GM19328 (cell line): ENCODE measurements at regions not wholly inside any gene's neighbourhood (a gene's known extent, or its start where the extent isn't known, plus 50 kb on each side); places are given as distances from the start of the nearest gene placed in this dataset.

Experiments used
- ATAC-seq: cut with Tn5 transposase; IDR thresholded peaks from one replicate; pipeline ENCODE4 v1.9.1; 2021; ENCODE audit warnings: mild to moderate bottlenecking, moderate library complexity; ENCODE audit not compliant: unreplicated experiment

DNA sequence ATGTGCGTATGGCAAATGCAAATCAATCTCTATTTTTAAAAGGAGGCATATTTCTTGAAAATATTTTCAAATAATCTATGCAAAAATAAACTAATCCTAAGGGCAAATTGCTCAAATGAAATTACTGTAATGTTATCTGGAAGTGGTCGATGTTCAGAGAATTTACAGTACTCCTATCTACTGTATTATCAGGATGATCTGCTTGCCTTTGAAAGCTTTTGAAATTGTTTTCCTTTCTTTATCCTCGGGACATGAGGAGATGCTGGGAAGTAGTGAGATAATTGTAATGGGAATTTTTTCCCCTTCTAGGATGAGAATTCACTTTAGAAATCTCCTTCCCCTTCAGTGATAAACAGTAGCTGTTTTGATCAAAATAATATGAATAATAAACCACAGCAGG is 577.2 kb upstream of the MIR17HG start:
- ATAC-seq, result no peak

DNA sequence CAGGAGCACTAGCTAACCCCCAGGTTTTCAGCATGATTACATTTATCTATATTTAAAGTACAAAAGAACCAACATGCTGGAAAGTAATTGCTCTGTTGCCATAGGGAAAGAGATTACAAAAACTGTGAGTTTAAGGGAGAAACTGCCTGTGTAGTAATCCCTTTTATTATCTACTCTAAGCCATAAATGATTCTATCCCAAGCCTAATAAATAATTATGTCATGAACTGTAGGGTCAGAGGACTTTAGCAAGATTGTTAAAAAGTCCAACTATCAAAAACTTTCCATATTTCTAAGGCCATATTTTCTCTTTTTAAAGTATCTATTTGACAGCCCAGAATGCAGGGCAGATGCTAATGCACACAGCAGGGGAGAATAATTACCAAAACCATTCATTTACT is 573.8 kb upstream of the MIR17HG start:
- ATAC-seq, result no peak

DNA sequence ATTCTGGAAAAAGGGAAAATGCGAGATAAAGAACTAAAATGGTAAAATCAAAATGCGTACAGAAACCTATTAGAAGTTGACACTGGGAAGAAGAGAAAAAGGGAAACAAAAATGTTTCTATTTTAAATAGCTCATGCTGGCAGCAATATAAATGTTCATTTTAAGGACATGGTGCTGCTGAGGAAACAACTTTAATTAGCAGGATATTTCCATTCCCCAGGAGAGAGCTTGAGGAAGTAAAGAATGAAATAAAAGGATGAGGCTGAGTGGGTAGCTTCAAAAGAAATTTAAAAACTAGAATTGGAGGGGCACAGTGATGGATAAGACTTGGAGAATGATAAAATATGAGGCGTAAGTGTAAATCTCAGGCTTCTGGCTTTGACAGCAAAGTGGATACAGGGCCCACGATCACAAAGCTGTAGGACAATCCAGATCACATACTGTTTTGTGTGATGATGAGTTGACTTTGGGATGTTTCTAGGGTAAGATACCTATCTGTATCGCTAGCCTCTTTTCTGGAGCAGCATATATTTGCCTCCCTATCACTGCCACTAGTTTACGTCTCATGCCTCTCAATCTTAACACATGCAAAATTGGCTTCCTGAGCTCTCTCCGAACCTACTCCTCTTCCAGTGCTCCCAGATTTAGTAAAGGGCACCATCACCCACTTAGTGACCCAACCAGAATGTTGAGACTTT is 571.3 kb upstream of the MIR17HG start:
- ATAC-seq, result no peak

DNA sequence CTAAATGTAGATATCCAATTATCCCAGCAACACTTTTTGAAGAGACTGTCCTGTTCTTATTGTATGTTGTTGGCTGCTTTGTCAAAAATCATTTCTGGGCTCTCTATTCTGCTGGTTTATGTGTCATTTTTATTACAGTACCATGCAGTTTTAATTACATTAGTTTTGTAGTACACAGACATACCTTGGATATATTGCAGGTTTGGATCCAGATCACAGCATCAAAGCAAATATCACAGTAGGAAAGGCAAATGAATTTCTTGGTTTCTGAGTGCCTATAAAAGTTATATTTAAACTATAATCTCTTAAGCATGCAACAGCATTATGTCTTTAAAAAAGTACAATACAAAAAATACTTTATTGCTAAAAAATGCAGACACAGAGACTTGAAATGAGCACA is 564.2 kb upstream of the MIR17HG start:
- no peak for ATAC-seq

DNA sequence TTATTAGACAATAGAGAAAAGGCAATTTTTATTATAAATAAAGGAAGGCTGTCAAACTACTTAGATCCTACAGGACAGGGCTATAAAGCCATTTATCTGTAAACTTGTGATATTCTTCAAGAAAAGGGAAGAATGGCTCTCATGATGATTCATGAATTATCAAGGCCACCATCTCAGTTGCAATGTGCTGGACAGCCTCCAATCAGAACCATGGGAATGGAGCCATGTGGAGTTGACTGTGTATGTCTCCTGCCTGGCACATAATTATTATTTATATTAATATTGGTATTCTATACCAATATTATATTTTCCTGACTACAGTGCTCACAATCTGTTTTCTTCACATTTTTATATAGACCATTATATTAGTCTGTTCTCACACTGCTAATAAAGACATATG is 560.5 kb upstream of the MIR17HG start:
- no peak for ATAC-seq

DNA sequence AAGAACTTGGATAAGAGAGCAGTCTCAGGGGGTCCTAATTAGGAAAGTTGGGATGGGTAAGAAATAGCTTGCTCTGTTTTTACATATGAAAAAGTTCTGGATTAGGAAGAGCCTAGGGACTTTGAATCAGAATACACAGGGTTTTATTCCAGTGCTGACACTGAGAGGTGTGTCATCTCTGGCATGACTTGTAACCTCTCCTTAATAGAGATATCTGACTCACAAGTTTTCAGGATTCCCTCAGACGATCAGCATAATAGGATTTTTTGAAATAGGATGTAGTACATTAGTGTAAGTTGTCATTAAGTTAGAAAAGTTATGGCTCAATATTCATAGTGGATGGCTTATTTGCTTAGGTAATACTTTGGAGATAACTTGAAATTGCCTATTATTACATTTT is 555.2 kb upstream of the MIR17HG start:
- no peak for ATAC-seq

DNA sequence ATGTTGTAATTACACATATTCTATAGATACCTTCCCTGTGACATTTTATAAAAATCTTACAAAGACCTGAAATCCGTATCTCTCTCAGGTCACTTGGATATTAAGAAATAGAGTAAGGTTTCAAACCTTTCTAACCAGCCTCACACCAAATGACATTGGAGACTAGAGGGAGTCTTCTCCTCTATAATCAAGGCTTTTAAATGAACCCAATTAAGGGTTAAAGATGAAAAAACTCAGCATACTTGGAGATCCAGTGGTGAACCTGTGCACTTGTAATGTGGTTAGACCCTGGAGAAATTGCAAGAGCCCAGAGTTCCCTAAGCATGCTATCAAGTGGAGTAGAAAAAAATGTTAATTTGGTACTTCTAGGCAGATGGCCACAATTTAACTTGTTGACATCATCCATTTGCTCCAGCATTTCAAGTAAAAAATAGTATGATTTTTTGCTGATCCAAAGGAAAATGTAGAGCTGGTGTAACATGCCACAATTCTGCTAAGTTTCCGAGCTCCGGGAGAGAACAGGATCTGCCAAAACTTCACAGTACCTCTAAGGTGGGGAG is 554.1 kb upstream of the MIR17HG start:
- ATAC-seq, result no peak

DNA sequence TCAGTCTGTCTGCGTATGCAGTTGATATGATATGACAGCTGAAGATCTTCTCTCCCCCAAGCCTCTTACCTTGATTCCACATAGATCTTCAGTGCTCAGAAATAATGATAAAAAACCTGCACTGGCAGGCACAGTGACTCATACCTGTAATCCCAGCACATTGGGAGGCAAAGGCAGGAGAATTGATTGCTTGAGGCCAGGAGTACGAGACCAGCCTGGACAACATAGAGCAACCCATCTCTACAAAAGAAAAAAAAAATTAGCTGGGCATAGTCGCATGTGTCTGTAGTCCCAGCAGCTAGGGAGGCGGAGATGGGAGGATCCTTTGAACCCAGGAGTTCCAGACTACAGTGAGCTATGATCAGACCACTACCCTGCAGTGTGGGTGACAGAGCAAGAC is 551.0 kb upstream of the MIR17HG start:
- no peak for ATAC-seq

DNA sequence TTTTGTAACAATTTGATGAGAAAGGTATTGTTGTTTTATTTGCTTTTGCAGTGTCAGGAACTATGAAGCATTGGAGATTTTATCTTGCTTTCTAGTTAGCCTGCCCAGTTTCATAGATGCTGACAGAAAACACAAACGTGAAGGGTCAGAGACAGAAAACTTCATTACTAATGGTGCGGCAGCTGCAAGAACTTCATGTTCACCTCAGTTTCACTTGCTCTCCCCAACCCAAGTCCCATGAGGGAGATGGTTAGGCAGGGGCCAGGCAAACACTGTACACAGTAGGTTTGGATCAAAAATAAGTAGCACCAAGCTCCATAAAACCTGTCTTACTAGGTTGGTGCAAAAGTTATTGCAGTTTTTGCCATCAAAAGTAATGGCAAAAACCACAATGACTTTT is 550.2 kb upstream of the MIR17HG start:
- ATAC-seq, result no peak

DNA sequence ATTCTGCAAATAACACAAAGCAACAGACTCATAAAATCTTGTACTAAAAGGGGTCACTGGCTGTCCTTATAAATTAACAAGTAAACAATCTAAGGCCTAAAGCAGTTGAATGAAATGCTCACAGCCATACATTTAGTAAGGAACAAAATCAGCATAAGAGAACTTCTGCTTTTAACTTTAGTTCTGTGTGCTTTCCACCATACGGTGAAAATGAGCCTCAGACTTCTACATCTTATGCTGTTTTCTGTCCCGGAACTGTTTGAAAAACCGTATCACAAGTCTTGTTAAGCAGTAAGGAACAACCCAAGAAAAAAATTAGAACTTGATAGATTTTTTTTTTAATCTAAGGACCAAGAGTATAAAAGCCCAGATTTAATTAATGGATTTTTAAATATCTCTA is 549.1 kb upstream of the MIR17HG start:
- ATAC-seq, result no peak

DNA sequence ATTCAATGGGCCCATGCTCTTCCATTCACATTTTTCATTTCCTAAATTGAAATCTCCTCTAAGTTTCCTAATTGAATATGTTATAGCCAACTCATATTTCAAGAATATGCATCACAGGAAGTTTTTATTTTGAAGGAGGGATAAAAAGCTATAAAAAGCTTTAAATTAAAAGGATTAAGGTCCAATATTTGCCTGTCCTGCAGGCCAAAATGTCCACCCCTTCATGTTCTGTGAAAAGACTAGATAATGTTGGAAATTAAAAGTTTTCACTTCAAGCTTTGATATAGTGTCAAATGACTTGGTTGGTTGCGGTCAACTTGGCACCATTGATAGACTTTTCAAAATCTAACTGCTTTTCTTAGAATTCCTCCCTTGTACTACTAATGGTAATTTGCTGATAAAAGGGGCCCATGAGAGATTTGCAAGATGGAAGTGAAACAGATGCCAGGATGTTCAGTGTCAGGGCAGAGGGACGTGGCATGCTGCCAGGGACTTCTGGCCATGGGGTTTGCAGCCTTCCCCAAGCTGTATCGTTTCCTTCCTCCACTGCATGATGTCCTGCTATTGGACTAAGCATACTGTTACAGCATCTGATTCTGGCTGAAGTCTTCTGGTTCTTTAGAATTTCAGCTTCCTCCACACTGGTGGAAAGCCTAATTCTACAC is 547.3 kb upstream of the MIR17HG start:
- no peak for ATAC-seq

DNA sequence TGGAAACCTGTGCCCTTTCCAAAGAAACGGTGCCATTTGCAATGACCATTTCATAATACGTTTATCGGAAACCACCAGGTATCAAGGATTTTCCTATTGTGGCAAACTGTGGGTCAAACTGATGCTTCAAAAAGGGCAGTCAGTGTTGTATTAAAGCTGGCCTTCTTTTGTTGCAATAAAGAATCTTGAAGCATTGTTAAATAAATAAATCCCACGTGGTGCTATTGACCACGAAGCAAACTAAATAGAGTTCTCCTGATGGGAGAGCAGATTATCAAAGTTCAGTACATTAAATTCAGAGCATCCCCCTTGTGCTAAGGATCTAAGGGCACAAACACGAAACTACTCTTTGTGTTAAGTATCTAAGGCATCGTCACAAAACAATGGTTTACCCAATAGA is 545.9 kb upstream of the MIR17HG start:
- no peak for ATAC-seq

DNA sequence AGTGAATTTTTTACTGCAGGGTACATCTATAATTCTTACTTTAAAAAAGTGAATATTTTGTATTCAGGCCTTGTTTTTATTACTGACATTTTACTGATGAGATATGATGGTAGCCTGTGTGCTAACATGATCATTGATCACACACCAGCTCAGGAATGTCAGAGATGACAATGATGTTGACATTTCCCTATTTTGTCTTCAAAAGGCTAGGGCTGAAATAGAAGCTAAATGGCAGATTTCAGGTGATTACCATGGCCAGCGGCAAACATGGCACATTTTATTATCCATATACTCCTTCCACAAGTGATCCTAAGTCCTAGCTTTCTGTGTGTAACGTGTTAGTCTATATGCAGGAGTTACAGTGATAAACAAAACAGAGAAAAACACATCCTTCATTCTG is 544.3 kb upstream of the MIR17HG start:
- ATAC-seq, result no peak

DNA sequence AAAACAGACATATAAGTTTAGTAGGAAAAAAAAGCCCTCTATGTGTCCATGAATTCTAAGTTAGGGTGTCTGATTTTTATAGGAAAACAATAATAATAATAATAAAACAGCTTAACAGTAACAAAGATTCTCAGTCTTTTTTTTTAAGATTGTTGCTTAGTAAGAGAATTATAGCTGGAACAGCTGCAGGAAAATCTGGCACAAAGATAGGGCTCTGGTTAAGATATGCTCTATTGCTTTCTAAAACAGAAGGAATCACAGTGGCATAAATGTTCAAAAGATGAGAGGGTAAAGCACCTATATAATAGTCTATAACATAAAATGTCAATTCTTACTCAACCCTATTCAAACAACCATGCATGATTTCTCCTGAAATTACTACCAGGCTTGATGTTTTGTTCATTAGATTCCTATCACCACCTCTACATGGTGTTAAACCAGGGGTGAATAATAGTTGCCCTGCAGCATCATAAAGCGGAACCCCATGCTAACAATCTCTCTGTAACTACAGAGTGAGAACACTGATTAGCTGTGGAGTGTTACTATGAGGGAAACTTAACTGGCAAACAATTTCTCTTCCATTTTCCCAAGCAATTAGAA is 541.4 kb upstream of the MIR17HG start:
- ATAC-seq, result no peak

DNA sequence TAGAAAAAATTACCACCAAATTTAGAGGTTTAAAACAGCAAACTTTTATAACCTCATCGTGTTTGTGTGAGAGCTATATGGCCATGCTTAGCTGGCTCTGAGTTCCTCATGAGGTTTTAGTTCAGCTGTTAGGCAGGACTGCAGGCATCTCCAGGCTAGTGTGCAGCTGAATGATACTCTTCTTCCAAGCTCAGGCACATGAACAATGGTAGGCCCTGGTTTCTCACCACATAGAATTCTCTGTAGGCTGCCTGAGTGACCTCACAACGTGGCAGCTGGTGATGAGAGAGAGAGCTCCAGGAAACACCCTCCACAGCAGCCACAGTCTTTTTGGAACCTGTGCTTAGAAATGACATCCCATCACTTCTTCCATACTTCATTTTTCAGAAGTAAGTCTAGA is 540.6 kb upstream of the MIR17HG start:
- no peak for ATAC-seq

DNA sequence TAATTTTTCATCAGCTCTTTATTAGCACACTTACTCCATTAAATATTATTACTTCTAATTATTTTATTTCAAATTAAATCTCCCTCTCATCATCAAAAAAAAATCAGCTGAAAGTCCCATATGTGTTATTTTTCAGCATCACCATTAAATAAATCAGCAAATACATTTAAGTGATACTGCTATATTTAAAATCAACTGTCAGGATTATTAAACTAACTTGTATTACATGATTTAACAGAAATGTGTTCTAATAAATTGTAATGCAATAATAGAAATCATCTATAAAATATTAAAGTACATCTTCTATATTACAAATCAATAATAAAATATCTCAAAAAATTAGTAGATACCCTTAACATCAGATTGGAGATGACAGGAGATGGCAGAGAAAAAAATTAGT is 538.6 kb upstream of the MIR17HG start:
- no peak for ATAC-seq

DNA sequence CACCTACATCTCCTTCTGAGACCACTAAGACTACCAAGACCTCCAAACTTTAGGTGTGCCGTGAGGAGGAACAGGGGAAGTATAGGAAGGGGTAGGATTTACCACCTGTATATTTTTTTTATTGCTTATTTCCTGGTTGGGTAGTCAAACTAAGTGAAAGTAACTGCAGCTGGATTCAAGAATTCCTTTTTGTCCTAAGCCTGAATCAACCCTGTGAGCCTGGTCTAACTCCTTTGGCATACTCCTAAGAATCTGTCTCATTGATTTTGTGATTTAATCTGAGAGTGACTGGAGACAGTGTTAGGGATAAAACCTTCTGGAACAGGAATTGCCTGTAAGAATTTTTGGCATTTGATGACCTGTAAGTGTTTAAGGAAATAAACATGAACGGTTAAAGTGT is 523.5 kb upstream of the MIR17HG start:
- no peak for ATAC-seq

DNA sequence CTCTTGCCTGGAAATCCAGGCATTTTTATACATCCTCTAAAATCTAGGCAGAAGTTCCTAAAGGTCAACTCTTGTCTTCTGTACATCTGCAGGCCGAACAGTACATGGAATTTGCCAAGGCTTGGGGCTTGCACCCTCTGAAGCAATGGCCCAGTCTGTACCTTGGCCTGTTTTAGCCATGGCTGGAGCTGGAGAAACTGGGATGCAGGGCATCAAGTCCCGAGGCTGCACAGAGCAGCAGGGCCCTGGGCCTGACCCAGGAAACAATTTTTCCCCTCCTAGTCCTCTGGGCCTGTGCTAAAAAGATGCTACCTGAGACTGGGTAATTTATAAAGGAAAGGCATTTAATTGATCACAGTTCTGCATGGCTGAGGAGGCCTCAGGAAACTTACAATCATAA is 520.8 kb upstream of the MIR17HG start:
- ATAC-seq, result no peak

DNA sequence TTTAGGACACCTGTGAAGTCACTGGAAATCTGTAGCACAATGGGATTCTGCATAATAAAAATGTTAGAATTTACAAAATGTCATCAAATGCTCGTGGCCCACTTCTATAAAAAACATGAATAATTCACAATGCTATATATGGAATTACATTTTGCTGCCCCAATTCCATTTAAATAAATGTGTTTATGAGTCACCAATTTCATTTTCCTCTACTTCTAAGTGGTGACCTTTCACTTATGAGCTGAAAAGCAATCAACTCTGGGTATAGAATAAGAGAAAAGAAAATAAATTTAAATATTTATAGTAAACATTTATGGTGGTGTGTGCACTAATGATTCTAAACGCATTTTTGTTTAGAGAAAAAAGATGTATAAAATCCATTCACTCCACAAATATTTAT is 516.7 kb upstream of the MIR17HG start:
- no peak for ATAC-seq

DNA sequence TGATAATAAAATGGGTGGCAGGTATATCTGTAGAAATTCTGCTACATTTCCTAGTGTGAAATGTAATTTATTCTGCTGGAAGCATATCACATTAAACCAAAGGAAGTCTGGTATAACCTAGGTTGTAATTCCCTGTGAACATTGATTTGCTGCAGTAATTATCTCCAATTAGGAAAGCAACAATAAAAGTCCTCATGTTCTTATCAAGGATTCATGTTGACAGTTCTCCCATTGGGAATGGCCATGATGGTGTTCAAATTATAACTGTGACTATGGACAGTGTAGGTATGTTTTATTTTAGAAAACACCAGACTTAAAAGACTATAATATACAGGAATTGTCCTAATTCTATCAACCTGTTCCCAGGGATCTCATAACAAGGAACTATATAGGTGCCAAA is 513.5 kb upstream of the MIR17HG start:
- ATAC-seq, result no peak

DNA sequence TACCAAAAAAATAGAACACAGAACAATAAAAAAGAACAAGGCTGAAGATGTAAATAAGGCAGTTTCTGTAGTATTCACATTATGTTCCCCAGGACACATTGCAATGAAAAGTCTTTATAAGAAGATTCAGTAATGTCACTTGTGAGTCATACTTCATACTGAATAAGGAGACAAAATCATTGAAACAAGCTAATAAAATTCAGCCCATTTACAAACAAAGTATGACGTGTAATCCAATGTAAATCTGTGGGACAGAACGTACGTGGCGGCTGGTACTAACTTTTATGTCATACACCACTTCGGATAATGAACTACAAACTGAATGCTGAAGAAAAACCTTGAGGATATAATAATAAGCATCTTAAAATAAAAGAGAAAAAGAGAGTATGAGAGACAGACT is 512.8 kb upstream of the MIR17HG start:
- no peak for ATAC-seq

DNA sequence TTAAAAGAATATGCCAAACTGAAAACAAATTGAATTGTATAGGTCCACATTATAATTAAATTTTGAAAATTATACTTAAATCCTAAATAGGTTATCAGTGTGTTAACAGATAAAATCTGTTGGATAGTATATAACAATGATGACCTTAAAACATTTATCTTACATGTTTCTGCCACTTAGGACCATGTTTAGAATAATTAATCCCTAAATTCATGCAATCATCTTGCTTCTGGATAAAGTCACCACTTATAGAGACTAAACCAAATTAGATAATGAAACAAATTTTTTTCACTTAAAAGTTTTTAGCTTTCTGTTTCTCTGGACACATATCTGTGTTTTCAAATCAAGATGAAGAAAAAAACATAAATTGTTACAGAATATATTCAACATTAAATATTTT is 511.7 kb upstream of the MIR17HG start:
- no peak for ATAC-seq
